K562 (cell line): ENCODE measurements at regions not wholly inside any gene's neighbourhood (a gene's known extent, or its start where the extent isn't known, plus 50 kb on each side); places are given as distances from the start of the nearest gene placed in this dataset.

Experiments
- ATAC-seq: fragments of 200-7000 bp; cut with Tn5 transposase; 3 replicates; pipeline ENCODE4 v1.9.1; 2020; ENCODE audit warnings: moderate library complexity
- BruUV-seq: library from RNA; stranded (reverse); fragments of 400-500 nt; replicated peaks from 2 replicates; lab custom pipeline; 2021; lab: Mats Ljungman, UMichigan
- CTCF ChIA-PET: fragments of 300-600 bp; formaldehyde crosslinking; extraction: SDS; loops from one replicate; lab custom pipeline; 2021; ENCODE audit warnings: low intra/inter-chr PET ratio; lab: Yijun Ruan, JAX
- POLR2A ChIA-PET: fragments of 300-600, 350-650 bp; sonication (Branson Sonifier 250); formaldehyde crosslinking; extraction: SDS; loops from one replicate; lab custom pipeline; 2021; ENCODE audit warnings: antibody characterized with exemption, inconsistent platforms; lab: Yijun Ruan, JAX
- DNase-seq, 4 experiments: peaks; one replicate each; pipeline versions ENCODE4 v3.0.0 to v3.0.0-alpha.2; 2011 to 2018; ENCODE audit warnings: low spot score in 3 of 4, mixed read lengths in 3 of 4; ENCODE audit errors: extremely low read depth in 1 of 4
- FAIRE-seq: peaks from 2 replicates; lab custom pipeline; 2011; peaks lifted over from hg19 to GRCh38; lab: Jason Lieb, UNC
- H2AFZ ChIP-seq: 2 replicates; pipeline ENCODE4 v1.6.0; 2011; ENCODE audit warnings: low read depth, low read length, control low read depth, inconsistent platforms
- H3K27ac ChIP-seq: fragments of 200-600 bp; 3 replicates; pipeline ENCODE4 v1.8.0; 2011; ENCODE audit warnings: low read depth, mild to moderate bottlenecking, control low read depth, inconsistent platforms, low read length, moderate library complexity, mixed read lengths; ENCODE audit errors: extremely low read depth
- H3K27me3 ChIP-seq, 2 experiments: fragments of 300-600 bp in 1 of 2; 2 replicates in 1 of 2; 3 replicates in 1 of 2; pipeline versions ENCODE4 v1.6.0 to v1.8.0; 2011; ENCODE audit warnings: inconsistent platforms in 2 of 2, low read length in 2 of 2, mild to moderate bottlenecking in 1 of 2, mixed read lengths in 1 of 2, moderate library complexity in 1 of 2; ENCODE audit not compliant: control insufficient read depth in 2 of 2, insufficient read depth in 2 of 2
- H3K36me3 ChIP-seq: fragments of 300-600 bp; 3 replicates; pipeline ENCODE4 v1.8.0; 2011; ENCODE audit warnings: mild to moderate bottlenecking, low read length, inconsistent platforms; ENCODE audit not compliant: control insufficient read depth, insufficient read depth
- H3K4me1 ChIP-seq, 2 experiments: fragments of 200-600 bp in 1 of 2; replicated peaks in 1 of 2; 2 replicates in 1 of 2; 3 replicates in 1 of 2; pipeline versions ENCODE4 v1.5.1 to v1.8.0; 2011; ENCODE audit warnings: inconsistent platforms in 2 of 2, low read length in 2 of 2, mild to moderate bottlenecking in 1 of 2, mixed read lengths in 1 of 2, moderate library complexity in 1 of 2; ENCODE audit not compliant: control insufficient read depth in 2 of 2, insufficient read depth in 2 of 2
- H3K4me2 ChIP-seq: 2 replicates; pipeline ENCODE4 v1.6.1; 2011; ENCODE audit warnings: low read length, control low read depth, inconsistent platforms, mixed read lengths; ENCODE audit not compliant: insufficient read depth
- H3K4me3 ChIP-seq: fragments of 200-600 bp; sonication (generic), shearing (Covaris generic); 2 replicates; pipeline ENCODE4 v1.5.1; 2016; ENCODE audit warnings: control low read depth, inconsistent platforms
- H3K79me2 ChIP-seq: fragments of 200-600 bp; 3 replicates; pipeline ENCODE4 v1.8.0; 2011; ENCODE audit warnings: low read length, inconsistent platforms; ENCODE audit not compliant: control insufficient read depth, insufficient read depth
- H3K9ac ChIP-seq, 2 experiments: 2 replicates each; pipeline versions ENCODE4 v1.6.0 to v1.6.1; 2011; ENCODE audit warnings: low read depth in 2 of 2, low read length in 2 of 2, control low read depth in 1 of 2, inconsistent platforms in 1 of 2, mild to moderate bottlenecking in 1 of 2, mixed read lengths in 1 of 2; ENCODE audit not compliant: insufficient read depth in 1 of 2
- H3K9me1 ChIP-seq: one replicate; pipeline ENCODE4 v1.6.0; 2011; ENCODE audit warnings: inconsistent platforms, mild to moderate bottlenecking, low read length, moderate library complexity; ENCODE audit not compliant: control insufficient read depth, insufficient read depth
- H3K9me3 ChIP-seq: replicated peaks from 2 replicates; pipeline ENCODE4 v1.5.1; 2011; ENCODE audit warnings: low read depth, low read length, inconsistent platforms; ENCODE audit not compliant: control insufficient read depth, insufficient read depth
- H4K20me1 ChIP-seq: replicated peaks from 2 replicates; pipeline ENCODE4 v1.6.1; 2011; ENCODE audit warnings: low read length, inconsistent platforms, mixed read lengths; ENCODE audit not compliant: control insufficient read depth, insufficient read depth
- CBFA2T3 ChIP-seq: fragments of 450-650 bp; IDR thresholded peaks from 2 replicates; pipeline ENCODE4 v1.6.1; 2017
- ELF1 ChIP-seq: fragments of 200-800 bp; sonication (Bioruptor generic); IDR thresholded peaks from 2 replicates; pipeline ENCODE4 v1.6.1; 2016; ENCODE audit warnings: missing genetic modification characterization, missing compliant biosample characterization
- FOXJ3 ChIP-seq: sonication (generic); formaldehyde crosslinking; IDR thresholded peaks from 2 replicates; pipeline ENCODE4 v1.4.0; 2020; ENCODE audit warnings: mild to moderate bottlenecking, missing genetic modification reagents
- KAT2B ChIP-seq: IDR thresholded peaks from one replicate; pipeline ENCODE4 v1.6.1; 2012; ENCODE audit warnings: low read depth, mild to moderate bottlenecking, control low read depth, inconsistent platforms, low read length, moderate library complexity
- OTX1 ChIP-seq: fragments of 450-650 bp; formaldehyde crosslinking; IDR thresholded peaks from 2 replicates; pipeline ENCODE4 v1.4.0; 2022; ENCODE audit warnings: mild to moderate bottlenecking
- PATZ1 ChIP-seq: fragments of 250-450 bp; sonication (Bioruptor Pico); IDR thresholded peaks from 2 replicates; pipeline ENCODE4 v1.5.0; 2020; ENCODE audit warnings: mild to moderate bottlenecking, borderline replicate concordance
- TAF9B ChIP-seq: fragments of 450-650 bp; IDR thresholded peaks from 2 replicates; pipeline ENCODE4 v1.6.1; 2018; ENCODE audit warnings: mild to moderate bottlenecking; ENCODE audit not compliant: partially characterized antibody
- TBL1XR1 ChIP-seq, 2 experiments: IDR thresholded peaks; 2 replicates each; pipeline ENCODE4 v1.6.1; 2012; ENCODE audit warnings: improper control_type of control experiment in 2 of 2, low read length in 2 of 2, mild to moderate bottlenecking in 1 of 2
- ZNF124 ChIP-seq: sonication (generic); formaldehyde crosslinking; IDR thresholded peaks from 2 replicates; pipeline ENCODE4 v1.8.1; 2022; ENCODE audit warnings: missing genetic modification reagents
- ZNF133 ChIP-seq: fragments of 250-450 bp; sonication (Bioruptor Pico); IDR thresholded peaks from 2 replicates; pipeline ENCODE4 v1.4.0; 2020; ENCODE audit warnings: mild to moderate bottlenecking
- ZNF316 ChIP-seq: fragments of 450-650 bp; IDR thresholded peaks from 2 replicates; pipeline ENCODE4 v1.6.1; 2016
- WGBS: fragments of 100-300 bp; shearing (Covaris generic); methylation state at CpG from one replicate; pipeline ENCODE4 v1.1.6; 2016; ENCODE audit warnings: low coverage, mixed read lengths; ENCODE audit not compliant: insufficient coverage; ENCODE audit errors: missing lambda C conversion rate; 5-methylcytosine and 5-hydroxymethylcytosine counted together
- in situ Hi-C: fragments of 300-500 bp; cut with MboI; formaldehyde crosslinking; loops from 4 replicates; pipeline ENCODE4 v1.15.0; 2018; ENCODE audit warnings: inconsistent platforms, mixed read lengths
- intact Hi-C: fragments of 100-400 bp; cut with micrococcal nuclease; formaldehyde crosslinking; loops from 2 replicates; pipeline ENCODE4 v1.14.2; 2022
- TF ChIP-seq, protein P1 (sequence below): fragments of 250-450 bp; sonication (Bioruptor Pico); IDR thresholded peaks from 2 replicates; pipeline ENCODE4 v1.5.0; 2021
- TF ChIP-seq, protein P2 (sequence below): sonication (generic); formaldehyde crosslinking; IDR thresholded peaks from 2 replicates; pipeline ENCODE4 v1.8.1; 2022; ENCODE audit warnings: missing genetic modification reagents

- no peak for TF ChIP-seq ZNF316
Observed at GRCh38 chr2:126444512-126444911, 211.4 kb upstream of the GYPC start (continued).

GRCh38 chr2:126446106-126446695, 209.8 kb upstream of the GYPC start:
- intact Hi-C loops (no loop called here), in situ Hi-C loops (no loop called here)
- BruUV-seq, result no TSS peak
- H3K9me1 ChIP-seq, result no peaks in the 10 kb centered on the region
- H2AFZ ChIP-seq, result no peak overlapping the region
- no peak overlapping the region for H3K4me3 ChIP-seq
- H3K9ac ChIP-seq, result no peak overlapping the region
- H4K20me1 ChIP-seq, result no peaks in the 10 kb centered on the region
- ChIA-PET CTCF (no interaction called here), POLR2A (no interaction called here)
- no peak overlapping the region for H3K27ac ChIP-seq
- no peaks in the 10 kb centered on the region for H3K27me3 ChIP-seq
- no peaks in the 10 kb centered on the region for H3K4me1 ChIP-seq
- TF ChIP-seq FOXJ3 (no peak), PATZ1 (CRISPR knock-in tag) (no peak), ZNF124 (CRISPR knock-in tag) (no peak), CBFA2T3 (no peak), KAT2B (no peak), TAF9B (no peak), OTX1 (CRISPR knock-in tag) (no peak), TBL1XR1 (IDR thresholded peaks at IDR 0.05; ENCODE audit: low read length in 2 of 2) (no peak), ZNF133 (CRISPR knock-in tag) (no peak), ELF1 (no peak)
- TF ChIP-seq, protein P1, sequence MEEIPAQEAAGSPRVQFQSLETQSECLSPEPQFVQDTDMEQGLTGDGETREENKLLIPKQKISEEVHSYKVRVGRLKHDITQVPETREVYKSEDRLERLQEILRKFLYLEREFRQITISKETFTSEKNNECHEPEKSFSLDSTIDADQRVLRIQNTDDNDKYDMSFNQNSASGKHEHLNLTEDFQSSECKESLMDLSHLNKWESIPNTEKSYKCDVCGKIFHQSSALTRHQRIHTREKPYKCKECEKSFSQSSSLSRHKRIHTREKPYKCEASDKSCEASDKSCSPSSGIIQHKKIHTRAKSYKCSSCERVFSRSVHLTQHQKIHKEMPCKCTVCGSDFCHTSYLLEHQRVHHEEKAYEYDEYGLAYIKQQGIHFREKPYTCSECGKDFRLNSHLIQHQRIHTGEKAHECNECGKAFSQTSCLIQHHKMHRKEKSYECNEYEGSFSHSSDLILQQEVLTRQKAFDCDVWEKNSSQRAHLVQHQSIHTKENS (CRISPR knock-in tag), result no peak
- TF ChIP-seq, protein P2, sequence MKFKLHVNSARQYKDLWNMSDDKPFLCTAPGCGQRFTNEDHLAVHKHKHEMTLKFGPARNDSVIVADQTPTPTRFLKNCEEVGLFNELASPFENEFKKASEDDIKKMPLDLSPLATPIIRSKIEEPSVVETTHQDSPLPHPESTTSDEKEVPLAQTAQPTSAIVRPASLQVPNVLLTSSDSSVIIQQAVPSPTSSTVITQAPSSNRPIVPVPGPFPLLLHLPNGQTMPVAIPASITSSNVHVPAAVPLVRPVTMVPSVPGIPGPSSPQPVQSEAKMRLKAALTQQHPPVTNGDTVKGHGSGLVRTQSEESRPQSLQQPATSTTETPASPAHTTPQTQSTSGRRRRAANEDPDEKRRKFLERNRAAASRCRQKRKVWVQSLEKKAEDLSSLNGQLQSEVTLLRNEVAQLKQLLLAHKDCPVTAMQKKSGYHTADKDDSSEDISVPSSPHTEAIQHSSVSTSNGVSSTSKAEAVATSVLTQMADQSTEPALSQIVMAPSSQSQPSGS (CRISPR knock-in tag), result no peak
- no peak overlapping the region for H3K4me2 ChIP-seq
- ATAC-seq (no peak), FAIRE-seq (no peak), DNase-seq (no peak)
- no peaks in the 10 kb centered on the region for H3K36me3 ChIP-seq
- H3K9me3 ChIP-seq, result no peaks in the 10 kb centered on the region
- no peaks in the 10 kb centered on the region for H3K79me2 ChIP-seq
- 0% methylated on average over 3 of the region's 3 CpGs for WGBS
